H9 (cell line): ENCODE measurements at regions not wholly inside any gene's neighbourhood (a gene's known extent, or its start where the extent isn't known, plus 50 kb on each side); places are given as distances from the start of the nearest gene placed in this dataset.
A peak's percentile ranks its signal among the peaks of the same experiment; 100 is the strongest.

Experiments used
- DNase-seq: peaks from one replicate; pipeline ENCODE4 v3.0.0-alpha.2; 2017
- H2AFZ ChIP-seq: one replicate; pipeline ENCODE4 v1.6.1; 2013; ENCODE audit warnings: mild to moderate bottlenecking, low read length, control low read depth, moderate library complexity
- H2AK5ac ChIP-seq: 2 replicates; pipeline ENCODE4 v1.6.1; 2013; ENCODE audit warnings: low read length, control low read depth, mixed read lengths; ENCODE audit not compliant: insufficient read length
- H2BK120ac ChIP-seq: one replicate; pipeline ENCODE4 v1.6.1; 2013; ENCODE audit warnings: low read depth, mild to moderate bottlenecking, low read length, control low read depth, inconsistent platforms; ENCODE audit not compliant: poor library complexity, severe bottlenecking
- H2BK12ac ChIP-seq: 2 replicates; pipeline ENCODE4 v1.6.1; 2013; ENCODE audit warnings: low read length, control low read depth, mixed read lengths, low read depth; ENCODE audit not compliant: insufficient read length
- H2BK15ac ChIP-seq: 2 replicates; pipeline ENCODE4 v1.6.1; 2013; ENCODE audit warnings: low read depth, low read length, control low read depth
- H2BK20ac ChIP-seq: one replicate; pipeline ENCODE4 v1.6.1; 2013; ENCODE audit warnings: low read depth, mild to moderate bottlenecking, low read length, control low read depth, inconsistent platforms; ENCODE audit not compliant: poor library complexity, severe bottlenecking
- H2BK5ac ChIP-seq: 2 replicates; pipeline ENCODE4 v1.6.1; 2013; ENCODE audit warnings: low read length, control low read depth, mixed read lengths; ENCODE audit not compliant: insufficient read length
- H3K14ac ChIP-seq: 2 replicates; pipeline ENCODE4 v1.6.1; 2013; ENCODE audit warnings: low read length, control low read depth; ENCODE audit not compliant: insufficient read depth
- H3K18ac ChIP-seq: 2 replicates; pipeline ENCODE4 v1.6.1; 2013; ENCODE audit warnings: low read depth, mild to moderate bottlenecking, mixed read lengths, low read length, control low read depth; ENCODE audit not compliant: insufficient read length
- H3K23ac ChIP-seq: 2 replicates; pipeline ENCODE4 v1.6.1; 2013; ENCODE audit warnings: low read length, control low read depth, mixed read lengths, low read depth; ENCODE audit not compliant: insufficient read length
- H3K23me2 ChIP-seq: 2 replicates; pipeline ENCODE4 v1.6.1; 2013; ENCODE audit warnings: low read depth, mild to moderate bottlenecking, mixed read lengths, low read length, control low read depth; ENCODE audit not compliant: insufficient read length, poor library complexity, severe bottlenecking
- H3K27ac ChIP-seq: 2 replicates; pipeline ENCODE4 v1.5.1; 2013; ENCODE audit warnings: low read length, control low read depth, mixed read lengths, low read depth; ENCODE audit not compliant: insufficient read length
- H3K27me3 ChIP-seq: 2 replicates; pipeline ENCODE4 v1.6.1; 2013; ENCODE audit warnings: low read length, control low read depth, inconsistent platforms; ENCODE audit not compliant: insufficient read depth
- H3K4ac ChIP-seq: 2 replicates; pipeline ENCODE4 v1.6.1; 2013; ENCODE audit warnings: low read depth, mild to moderate bottlenecking, control low read depth, inconsistent platforms, low read length, moderate library complexity
- H3K4me1 ChIP-seq: 2 replicates; pipeline ENCODE4 v1.6.1; 2013; ENCODE audit warnings: low read length, control low read depth, inconsistent platforms; ENCODE audit not compliant: insufficient read depth
- H3K4me2 ChIP-seq: 2 replicates; pipeline ENCODE4 v1.6.1; 2013; ENCODE audit warnings: low read length, control low read depth, mixed read lengths; ENCODE audit not compliant: insufficient read length, insufficient read depth
- H3K56ac ChIP-seq: 2 replicates; pipeline ENCODE4 v1.6.1; 2013; ENCODE audit warnings: low read depth, mild to moderate bottlenecking, mixed read lengths, low read length, control low read depth; ENCODE audit not compliant: insufficient read length
- H3K79me1 ChIP-seq: 2 replicates; pipeline ENCODE4 v1.6.1; 2013; ENCODE audit warnings: low read depth, mild to moderate bottlenecking, moderate library complexity, low read length, control low read depth, inconsistent platforms; ENCODE audit not compliant: insufficient read depth, poor library complexity, severe bottlenecking
- H3K79me2 ChIP-seq: 2 replicates; pipeline ENCODE4 v1.6.1; 2013; ENCODE audit warnings: low read length, control low read depth, inconsistent platforms; ENCODE audit not compliant: insufficient read depth
- H3K9ac ChIP-seq: 2 replicates; pipeline ENCODE4 v1.6.1; 2013; ENCODE audit warnings: low read length, control low read depth, mixed read lengths; ENCODE audit not compliant: insufficient read length; ENCODE audit errors: extremely low read depth
- H3K9me3 ChIP-seq: one replicate; pipeline ENCODE4 v1.6.1; 2013; ENCODE audit warnings: low read depth, low read length, inconsistent platforms; ENCODE audit not compliant: control insufficient read depth
- H3T11ph ChIP-seq: one replicate; pipeline ENCODE4 v1.6.1; 2013; ENCODE audit warnings: mild to moderate bottlenecking, low read length, control low read depth, inconsistent platforms
- H4K20me1 ChIP-seq: one replicate; pipeline ENCODE4 v1.6.1; 2013; ENCODE audit not compliant: control insufficient read depth, insufficient read length, insufficient read depth
- H4K5ac ChIP-seq: 2 replicates; pipeline ENCODE4 v1.6.1; 2013; ENCODE audit warnings: low read depth, mild to moderate bottlenecking, mixed read lengths, low read length, control low read depth; ENCODE audit not compliant: insufficient read length
- H4K8ac ChIP-seq: replicated peaks from 2 replicates; pipeline ENCODE4 v1.6.1; 2013; ENCODE audit warnings: low read length, control low read depth, mixed read lengths, low read depth; ENCODE audit not compliant: insufficient read length
- H4K91ac ChIP-seq: 2 replicates; pipeline ENCODE4 v1.6.1; 2013; ENCODE audit warnings: low read depth, mild to moderate bottlenecking, moderate library complexity, mixed read lengths, low read length, control low read depth; ENCODE audit not compliant: insufficient read length
- H3K27ac Mint-ChIP-seq, 3 experiments: 2 replicates in 2 of 3; 3 replicates in 1 of 3; pipeline ENCODE4 v1.8.0; 2020 to 2021; ENCODE audit warnings: mixed read lengths in 3 of 3, mild to moderate bottlenecking in 1 of 3, moderate library complexity in 1 of 3
- H3K27me3 Mint-ChIP-seq: 2 replicates; pipeline ENCODE4 v1.8.0; 2021; ENCODE audit warnings: low read depth, mild to moderate bottlenecking, moderate library complexity, mixed read lengths
- H3K36me3 Mint-ChIP-seq, 3 experiments: 2 replicates in 2 of 3; 3 replicates in 1 of 3; pipeline ENCODE4 v1.8.0; 2020 to 2021; ENCODE audit warnings: low read depth in 3 of 3, mixed read lengths in 3 of 3; ENCODE audit not compliant: insufficient read depth in 1 of 3
- H3K4me1 Mint-ChIP-seq, 2 experiments: 2 replicates each; pipeline ENCODE4 v1.8.0; 2020; ENCODE audit warnings: mixed read lengths in 2 of 2
- H3K4me3 Mint-ChIP-seq, 2 experiments: 2 replicates in 1 of 2; 3 replicates in 1 of 2; pipeline ENCODE4 v1.8.0; 2020 to 2021; ENCODE audit warnings: mild to moderate bottlenecking in 2 of 2, mixed read lengths in 2 of 2, moderate library complexity in 1 of 2
- H3K9me3 Mint-ChIP-seq, 2 experiments: 2 replicates in 1 of 2; 3 replicates in 1 of 2; pipeline ENCODE4 v1.8.0; 2020; ENCODE audit warnings: mild to moderate bottlenecking in 2 of 2, mixed read lengths in 2 of 2, moderate library complexity in 1 of 2
- CTCF ChIP-seq: fragments of 200-600 bp; sonication (generic); conservative IDR thresholded peaks from 3 replicates; pipeline ENCODE4 v1.8.0; 2021; ENCODE audit warnings: antibody characterized with exemption, mild to moderate bottlenecking
- WGBS: extraction: QIAGEN DNeasy Blood & Tissue Kit; methylation state at CpG from one replicate; pipeline ENCODE4 v1.1.7; 2013; ENCODE audit warnings: missing lambda C conversion rate, low lambda C conversion rate, mixed read lengths; ENCODE audit not compliant: insufficient read length; ENCODE audit errors: extremely low coverage; 5-methylcytosine and 5-hydroxymethylcytosine counted together

- Histone ChIP-seq H3K18ac (no peak overlapping the region), H2AFZ (no peak overlapping the region)
- H3K36me3 Mint-ChIP-seq, result no peaks in the 10 kb centered on the region
Measured at GRCh38 chr15:31498329-31498728, 171.7 kb downstream of the KLF13 start.

More at GRCh38 chr15:31498329-31498728, 171.7 kb downstream of the KLF13 start:
- H3K23ac ChIP-seq, result no peak overlapping the region
- H3K14ac ChIP-seq, result no peak overlapping the region
- no peak overlapping the region for H4K8ac ChIP-seq
- TF ChIP-seq CTCF, result peak; percentile 31; the same call in 1 of the 3 replicates
- Mint-ChIP-seq H3K27ac (no peak overlapping the region), H3K9me3 (no peaks in the 10 kb centered on the region), H3K4me1 (peaks cover 2 to 7% of the 10 kb centered on the region in 2 experiments; a peak in 2 of 4 replicates), H3K27me3 (no peaks in the 10 kb centered on the region; the same call in 1 of the 2 replicates), H3K4me3 (no peak overlapping the region)
- DNase-seq, result peak; percentile 15
- no peak overlapping the region for H2BK5ac ChIP-seq
- H3K9me3 ChIP-seq, result no peaks in the 10 kb centered on the region
- H3K79me1 ChIP-seq, result no peaks in the 10 kb centered on the region
- no peak overlapping the region for H3K27ac ChIP-seq
- H3K27me3 ChIP-seq, result no peaks in the 10 kb centered on the region
- H3K56ac ChIP-seq, result no peak overlapping the region
- H2BK120ac ChIP-seq, result no peak overlapping the region
- H3K4me1 ChIP-seq, result no peaks in the 10 kb centered on the region
- no peak overlapping the region for H3K4ac ChIP-seq
- no peak overlapping the region for H2AK5ac ChIP-seq
- no peak overlapping the region for H3K4me2 ChIP-seq
- H4K20me1 ChIP-seq, result no peaks in the 10 kb centered on the region
- no peak overlapping the region for H2BK20ac ChIP-seq
- no CpG with 5 or more reads among the region's 1 CpG for WGBS
- H2BK15ac ChIP-seq, result no peak overlapping the region
- H3K23me2 ChIP-seq, result no peaks in the 10 kb centered on the region
- no peak overlapping the region for H3K9ac ChIP-seq
- H4K5ac ChIP-seq, result no peak overlapping the region
- no peak overlapping the region for H3T11ph ChIP-seq
- H3K79me2 ChIP-seq, result no peaks in the 10 kb centered on the region
- no peak overlapping the region for H2BK12ac ChIP-seq
- no peak overlapping the region for H4K91ac ChIP-seq
